Astrocyte (in vitro differentiated cells and primary cell): ENCODE measurements at regions not wholly inside any gene's neighbourhood (a gene's known extent, or its start where the extent isn't known, plus 50 kb on each side); places are given as distances from the start of the nearest gene placed in this dataset.

Experiments used
- DNase-seq: peaks from one replicate; pipeline ENCODE4 v3.0.0-alpha.2; 2010; ENCODE audit warnings: low read depth
- FAIRE-seq: peaks from 2 replicates; lab custom pipeline; 2011; peaks lifted over from hg19 to GRCh38; lab: Jason Lieb, UNC
- H2AFZ ChIP-seq: 2 replicates; pipeline ENCODE4 v1.6.0; 2012; ENCODE audit warnings: low read depth, low read length, inconsistent platforms
- H3K27ac ChIP-seq: 2 replicates; pipeline ENCODE4 v1.5.1; 2011; ENCODE audit warnings: low read depth, low read length, inconsistent platforms
- H3K27me3 ChIP-seq: 2 replicates; pipeline ENCODE4 v1.6.0; 2011; ENCODE audit warnings: low read length, inconsistent platforms; ENCODE audit not compliant: insufficient read depth
- H3K36me3 ChIP-seq: 2 replicates; pipeline ENCODE4 v1.5.1; 2011; ENCODE audit warnings: low read length, inconsistent platforms; ENCODE audit not compliant: insufficient read depth
- H3K4me1 ChIP-seq: 2 replicates; pipeline ENCODE4 v1.5.1; 2011; ENCODE audit warnings: low read length, inconsistent platforms; ENCODE audit not compliant: insufficient read depth
- H3K4me2 ChIP-seq: 2 replicates; pipeline ENCODE4 v1.6.0; 2012; ENCODE audit warnings: low read length, inconsistent platforms
- H3K4me3 ChIP-seq: 2 replicates; pipeline ENCODE4 v1.5.1; 2011; ENCODE audit warnings: low read depth, mild to moderate bottlenecking, low read length, inconsistent platforms; ENCODE audit not compliant: insufficient read depth
- H3K79me2 ChIP-seq: 2 replicates; pipeline ENCODE4 v1.6.0; 2012; ENCODE audit warnings: mild to moderate bottlenecking, low read length, inconsistent platforms; ENCODE audit not compliant: insufficient read depth
- H3K9ac ChIP-seq: 2 replicates; pipeline ENCODE4 v1.6.0; 2012; ENCODE audit warnings: mild to moderate bottlenecking, low read length, inconsistent platforms
- H3K9me3 ChIP-seq: 2 replicates; pipeline ENCODE4 v1.5.1; 2012; ENCODE audit warnings: low read depth, mild to moderate bottlenecking, low read length, inconsistent platforms; ENCODE audit not compliant: insufficient read depth
- H4K20me1 ChIP-seq: 2 replicates; pipeline ENCODE4 v1.6.0; 2012; ENCODE audit warnings: low read length, inconsistent platforms; ENCODE audit not compliant: insufficient read depth
- H3K27ac Mint-ChIP-seq: one replicate; pipeline ENCODE4 v1.8.0; 2021; ENCODE audit warnings: mild to moderate bottlenecking, mixed read lengths; ENCODE audit not compliant: unreplicated experiment
- H3K27me3 Mint-ChIP-seq: one replicate; pipeline ENCODE4 v1.8.0; 2021; ENCODE audit warnings: low read depth, mixed read lengths; ENCODE audit not compliant: unreplicated experiment
- H3K36me3 Mint-ChIP-seq: one replicate; pipeline ENCODE4 v1.8.0; 2021; ENCODE audit warnings: low read depth, mixed read lengths; ENCODE audit not compliant: unreplicated experiment
- H3K4me1 Mint-ChIP-seq: one replicate; pipeline ENCODE4 v1.8.0; 2021; ENCODE audit warnings: low read depth, mixed read lengths; ENCODE audit not compliant: unreplicated experiment
- H3K4me3 Mint-ChIP-seq: one replicate; pipeline ENCODE4 v1.8.0; 2021; ENCODE audit warnings: mild to moderate bottlenecking, moderate library complexity, mixed read lengths; ENCODE audit not compliant: unreplicated experiment
- H3K9me3 Mint-ChIP-seq: one replicate; pipeline ENCODE4 v1.8.0; 2021; ENCODE audit warnings: mild to moderate bottlenecking, mixed read lengths; ENCODE audit not compliant: unreplicated experiment
- CTCF ChIP-seq: IDR thresholded peaks from 2 replicates; pipeline ENCODE4 v1.5.1; 2011; ENCODE audit warnings: low read depth, mild to moderate bottlenecking, inconsistent platforms, low read length, moderate library complexity; ENCODE audit not compliant: insufficient read depth
- EZH2 ChIP-seq: IDR thresholded peaks from 2 replicates; pipeline ENCODE4 v1.6.1; 2012; ENCODE audit warnings: mild to moderate bottlenecking, low read length, inconsistent platforms; ENCODE audit not compliant: insufficient read depth

GRCh38 chr15:70179309-70179892 is 81.7 kb upstream of the TLE3 start:
- Histone ChIP-seq H3K27me3 (peaks cover 19% of the 10 kb centered on the region), H3K4me2 (no peak overlapping the region), H4K20me1 (no peaks in the 10 kb centered on the region), H3K79me2 (no peaks in the 10 kb centered on the region), H3K4me1 (peaks cover 3% of the 10 kb centered on the region), H3K27ac (no peak overlapping the region), H3K9ac (no peak overlapping the region), H3K36me3 (no peaks in the 10 kb centered on the region), H2AFZ (no peak overlapping the region), H3K4me3 (no peak overlapping the region), H3K9me3 (no peaks in the 10 kb centered on the region)
- no peak overlapping the region for H3K4me3 Mint-ChIP-seq
- H3K36me3 Mint-ChIP-seq: peaks cover 2% of the 10 kb centered on the region
- no peak overlapping the region for H3K27ac Mint-ChIP-seq
- FAIRE-seq (no peak), DNase-seq (no peak)
- TF ChIP-seq CTCF (no peak), EZH2 (no peak)
- H3K4me1 Mint-ChIP-seq: no peaks in the 10 kb centered on the region
- no peaks in the 10 kb centered on the region for H3K9me3 Mint-ChIP-seq
- H3K27me3 Mint-ChIP-seq: peaks cover 55% of the 10 kb centered on the region

GRCh38 chr15:70178335-70179084 is 80.8 kb upstream of the TLE3 start:
- no peak overlapping the region for H2AFZ ChIP-seq
- TF ChIP-seq EZH2 (no peak), CTCF (no peak)
- peaks cover 3% of the 10 kb centered on the region for H3K4me1 ChIP-seq
- H3K27me3 Mint-ChIP-seq: peaks cover 59% of the 10 kb centered on the region
- peaks cover 2% of the 10 kb centered on the region for H3K36me3 Mint-ChIP-seq
- no peaks in the 10 kb centered on the region for H4K20me1 ChIP-seq
- no peaks in the 10 kb centered on the region for H3K36me3 ChIP-seq
- DNase-seq (no peak), FAIRE-seq (no peak)
- no peaks in the 10 kb centered on the region for H3K79me2 ChIP-seq
- no peak overlapping the region for H3K4me3 ChIP-seq
- H3K9ac ChIP-seq: no peak overlapping the region
- H3K27ac Mint-ChIP-seq: no peak overlapping the region
- no peaks in the 10 kb centered on the region for H3K9me3 ChIP-seq
- no peaks in the 10 kb centered on the region for H3K4me1 Mint-ChIP-seq
- no peak overlapping the region for H3K4me2 ChIP-seq
- H3K27me3 ChIP-seq: peaks cover 25% of the 10 kb centered on the region
- no peak overlapping the region for H3K4me3 Mint-ChIP-seq
- H3K9me3 Mint-ChIP-seq: peaks cover 2% of the 10 kb centered on the region
- no peak overlapping the region for H3K27ac ChIP-seq
